GM19372 (cell line): ENCODE measurements at regions not wholly inside any gene's neighbourhood (a gene's known extent, or its start where the extent isn't known, plus 50 kb on each side); places are given as distances from the start of the nearest gene placed in this dataset.

ENCODE experiments used
- ATAC-seq: cut with Tn5 transposase; IDR thresholded peaks from one replicate; pipeline ENCODE4 v1.9.1; 2021; ENCODE audit warnings: mild to moderate bottlenecking, low read depth, moderate library complexity; ENCODE audit not compliant: unreplicated experiment

GRCh38 chr3:118818386-118818785, 216.3 kb downstream of the IGSF11 start:
- ATAC-seq: no peak

- no peak for ATAC-seq
Observed at GRCh38 chr3:118823626-118824025, 211.0 kb downstream of the IGSF11 start.

- no peak for ATAC-seq
Observed at GRCh38 chr3:118827446-118827845, 207.2 kb downstream of the IGSF11 start.

GRCh38 chr3:118828351-118828750, 206.3 kb downstream of the IGSF11 start:
- ATAC-seq: no peak

GRCh38 chr3:118833075-118833474, 201.6 kb downstream of the IGSF11 start:
- no peak for ATAC-seq

- ATAC-seq: no peak
Observed at GRCh38 chr3:118838871-118839270, 195.8 kb downstream of the IGSF11 start.

- ATAC-seq: no peak
Observed at GRCh38 chr3:118842147-118842863, 192.3 kb downstream of the IGSF11 start.

GRCh38 chr3:118846176-118846575, 188.5 kb downstream of the IGSF11 start:
- no peak for ATAC-seq
